ENCODE measurements at regions not wholly inside any gene's neighbourhood (a gene's known extent, or its start where the extent isn't known, plus 50 kb on each side); places are given as distances from the start of the nearest gene placed in this dataset.

GRCh38 chr7:26531926-26532325 is 240.3 kb downstream of the SNX10 start:
- Histone ChIP-seq H3K9me2 (replicated peaks; ENCODE audit: insufficient read depth) (no peaks in the 10 kb centered on the region), H4K20me1 (ENCODE audit: insufficient read depth, poor library complexity, severe bottlenecking) (no peaks in the 10 kb centered on the region), H2AFZ (no peak overlapping the region), H3K4me2 (no peak overlapping the region), H3K9me3 (ENCODE audit: low read depth) (no peaks in the 10 kb centered on the region), H3K4me3 (no peak overlapping the region), H3K4me1 (ENCODE audit: insufficient read depth) (peaks cover 7% of the 10 kb centered on the region), H3K79me2 (no peaks in the 10 kb centered on the region), H3K36me3 (replicated peaks; ENCODE audit: insufficient read depth, low read depth) (no peaks in the 10 kb centered on the region), H3K27ac (no peak overlapping the region), H3K27me3 (peaks cover 14% of the 10 kb centered on the region)
- TF ChIP-seq EZH2phosphoT487 (IDR thresholded peaks at IDR 0.05; ENCODE audit: low read depth, severe bottlenecking, unreplicated experiment) (no peak), EZH2 (IDR thresholded peaks at IDR 0.05; ENCODE audit: borderline replicate concordance) (no peak), CTCF (IDR thresholded peaks at IDR 0.05; ENCODE audit: poor library complexity) (no peak)
- WGBS (ENCODE audit: low lambda C conversion rate, missing lambda C conversion rate): 86% methylated on average over 1 of the region's 1 CpG
- DNase-seq (ENCODE audit: low spot score): no peak

- H3K27me3 ChIP-seq: peaks cover 14% of the 10 kb centered on the region
- H2AFZ ChIP-seq: no peak overlapping the region
- H4K20me1 ChIP-seq (ENCODE audit: insufficient read depth, poor library complexity, severe bottlenecking): no peaks in the 10 kb centered on the region
- H3K9me2 ChIP-seq (replicated peaks; ENCODE audit: insufficient read depth): no peaks in the 10 kb centered on the region
- no peak for TF ChIP-seq EZH2phosphoT487 (IDR thresholded peaks at IDR 0.05; ENCODE audit: low read depth, severe bottlenecking, unreplicated experiment)
- no peak overlapping the region for H3K27ac ChIP-seq
- no peaks in the 10 kb centered on the region for H3K79me2 ChIP-seq
- 72% methylated on average over 1 of the region's 1 CpG for WGBS (ENCODE audit: low lambda C conversion rate, missing lambda C conversion rate)
- H3K4me2 ChIP-seq: no peak overlapping the region
- no peak overlapping the region for H3K4me3 ChIP-seq
- no peak for DNase-seq (ENCODE audit: low spot score)
- peaks cover 7% of the 10 kb centered on the region for H3K4me1 ChIP-seq (ENCODE audit: insufficient read depth)
- H3K9me3 ChIP-seq (ENCODE audit: low read depth): no peaks in the 10 kb centered on the region
- H3K36me3 ChIP-seq (replicated peaks; ENCODE audit: insufficient read depth, low read depth): no peaks in the 10 kb centered on the region
Observed at GRCh38 chr7:26532471-26532870, 240.8 kb downstream of the SNX10 start.

GRCh38 chr7:26533217-26533616 is 241.6 kb downstream of the SNX10 start:
- no peaks in the 10 kb centered on the region for H3K9me2 ChIP-seq (replicated peaks; ENCODE audit: insufficient read depth)
- H4K20me1 ChIP-seq (ENCODE audit: insufficient read depth, poor library complexity, severe bottlenecking): no peaks in the 10 kb centered on the region
- DNase-seq (ENCODE audit: low spot score): no peak
- H3K79me2 ChIP-seq: no peaks in the 10 kb centered on the region
- no peak overlapping the region for H3K4me3 ChIP-seq
- H3K9me3 ChIP-seq (ENCODE audit: low read depth): no peaks in the 10 kb centered on the region
- no peaks in the 10 kb centered on the region for H3K36me3 ChIP-seq (replicated peaks; ENCODE audit: insufficient read depth, low read depth)
- H2AFZ ChIP-seq: no peak overlapping the region
- peaks cover 19% of the 10 kb centered on the region for H3K27me3 ChIP-seq
- TF ChIP-seq EZH2phosphoT487 (IDR thresholded peaks at IDR 0.05; ENCODE audit: low read depth, severe bottlenecking, unreplicated experiment) (no peak), CTCF (IDR thresholded peaks at IDR 0.05; ENCODE audit: poor library complexity) (no peak), EZH2 (IDR thresholded peaks at IDR 0.05; ENCODE audit: borderline replicate concordance) (no peak)
- no peak overlapping the region for H3K27ac ChIP-seq
- peaks cover 7% of the 10 kb centered on the region for H3K4me1 ChIP-seq (ENCODE audit: insufficient read depth)
- 75% methylated on average over 4 of the region's 4 CpGs for WGBS (ENCODE audit: low lambda C conversion rate, missing lambda C conversion rate)
- H3K4me2 ChIP-seq: no peak overlapping the region

- WGBS (ENCODE audit: low lambda C conversion rate, missing lambda C conversion rate): 52% methylated on average over 17 of the region's 17 CpGs
- no peaks in the 10 kb centered on the region for H4K20me1 ChIP-seq (ENCODE audit: insufficient read depth, poor library complexity, severe bottlenecking)
- no peaks in the 10 kb centered on the region for H3K79me2 ChIP-seq
- H3K27ac ChIP-seq: no peak overlapping the region
- no peaks in the 10 kb centered on the region for H3K36me3 ChIP-seq (replicated peaks; ENCODE audit: insufficient read depth, low read depth)
- H3K9me3 ChIP-seq (ENCODE audit: low read depth): no peaks in the 10 kb centered on the region
- H3K4me2 ChIP-seq: peak overlapping the region; percentile 33
- no peak overlapping the region for H3K4me3 ChIP-seq
- H3K4me1 ChIP-seq (ENCODE audit: insufficient read depth): peaks cover 7% of the 10 kb centered on the region
- TF ChIP-seq EZH2phosphoT487 (IDR thresholded peaks at IDR 0.05; ENCODE audit: low read depth, severe bottlenecking, unreplicated experiment) (no peak), EZH2 (IDR thresholded peaks at IDR 0.05; ENCODE audit: borderline replicate concordance) (no peak), CTCF (IDR thresholded peaks at IDR 0.05; ENCODE audit: poor library complexity) (no peak)
- DNase-seq (ENCODE audit: low spot score): no peak
- H3K9me2 ChIP-seq (replicated peaks; ENCODE audit: insufficient read depth): no peaks in the 10 kb centered on the region
- no peak overlapping the region for H2AFZ ChIP-seq
- H3K27me3 ChIP-seq: peaks cover 26% of the 10 kb centered on the region
Observed at GRCh38 chr7:26534649-26535482, 243.2 kb downstream of the SNX10 start.

Measured in hepatocyte (in vitro differentiated cells).